Activated CD8-positive, alpha-beta T cell treated with anti-CD3 and anti-CD28 coated beads for 36 hours (primary cell): ENCODE measurements at regions not wholly inside any gene's neighbourhood (a gene's known extent, or its start where the extent isn't known, plus 50 kb on each side); places are given as distances from the start of the nearest gene placed in this dataset.

Source experiments
- ATAC-seq: fragments of 200-7000 bp; cut with Tn5 transposase; one replicate; pipeline ENCODE4 v1.10.0; 2021; ENCODE audit warnings: mild to moderate bottlenecking, moderate library complexity
- CTCF ChIA-PET: fragments of 350-600 bp; sonication (Branson Sonifier 250); formaldehyde crosslinking; loops from one replicate; lab custom pipeline; 2021; ENCODE audit warnings: antibody characterized with exemption; lab: Charles Lee
- POLR2A ChIA-PET: fragments of 350-600 bp; sonication (Branson Sonifier 250); formaldehyde crosslinking; loops from one replicate; lab custom pipeline; 2021; ENCODE audit warnings: antibody characterized with exemption; lab: Charles Lee
- DNase-seq: peaks from one replicate; pipeline ENCODE4 v3.0.0-alpha.2; 2020
- H3K27ac Mint-ChIP-seq: one replicate; pipeline ENCODE4 v1.8.0; 2021; ENCODE audit warnings: mild to moderate bottlenecking, mixed read lengths
- H3K27me3 Mint-ChIP-seq: one replicate; pipeline ENCODE4 v1.8.0; 2021; ENCODE audit warnings: mixed read lengths
- H3K36me3 Mint-ChIP-seq: one replicate; pipeline ENCODE4 v1.8.0; 2021; ENCODE audit warnings: low read depth, mixed read lengths
- H3K4me1 Mint-ChIP-seq: one replicate; pipeline ENCODE4 v1.8.0; 2021; ENCODE audit warnings: low read depth, mixed read lengths
- H3K4me3 Mint-ChIP-seq: one replicate; pipeline ENCODE4 v1.8.0; 2021; ENCODE audit warnings: mild to moderate bottlenecking, moderate library complexity, mixed read lengths
- H3K9me3 Mint-ChIP-seq: one replicate; pipeline ENCODE4 v1.8.0; 2021; ENCODE audit warnings: mixed read lengths
- intact Hi-C: fragments of 100-400 bp; cut with micrococcal nuclease; formaldehyde crosslinking; loops from one replicate; pipeline ENCODE4 v1.10.0; 2022
- TF ChIP-seq, protein P1 (sequence below): fragments of 200-600 bp; IDR thresholded peaks from one replicate; pipeline ENCODE4 v1.8.0; 2022; ENCODE audit warnings: antibody characterized with exemption, mild to moderate bottlenecking

DNA sequence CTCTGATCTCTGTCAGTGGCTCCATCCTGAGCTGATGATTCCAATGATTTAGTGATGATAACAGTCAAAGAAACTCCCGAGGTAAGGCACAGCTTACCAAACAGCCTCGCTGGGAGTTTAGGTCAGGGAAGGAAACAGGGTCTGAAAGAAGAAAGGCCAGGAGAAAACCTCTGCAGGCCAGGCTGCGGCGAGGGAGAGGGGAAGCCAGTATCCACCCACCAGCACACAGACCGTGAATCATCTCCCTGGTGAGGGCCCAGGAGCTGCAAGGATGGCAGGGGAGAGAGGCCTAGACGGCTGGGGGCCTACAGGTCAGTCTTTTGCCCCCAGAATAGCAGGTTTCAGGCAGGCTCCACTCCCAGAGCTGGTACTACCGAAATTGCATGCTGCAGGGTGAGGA is 590.5 kb downstream of the CCDC171 start:
- CTCF ChIA-PET: interaction anchor here (1.2 kb wide), 1 partner anchor 14 kb away, joined by 3 read pairs; no protein-coding TSS in a partner anchor
- no peak for DNase-seq
- no peaks in the 10 kb centered on the region for H3K36me3 Mint-ChIP-seq
- H3K4me1 Mint-ChIP-seq: peaks cover 3% of the 10 kb centered on the region
- no peaks in the 10 kb centered on the region for H3K27me3 Mint-ChIP-seq
- intact Hi-C loops: no loop called here
- TF ChIP-seq, protein P1, sequence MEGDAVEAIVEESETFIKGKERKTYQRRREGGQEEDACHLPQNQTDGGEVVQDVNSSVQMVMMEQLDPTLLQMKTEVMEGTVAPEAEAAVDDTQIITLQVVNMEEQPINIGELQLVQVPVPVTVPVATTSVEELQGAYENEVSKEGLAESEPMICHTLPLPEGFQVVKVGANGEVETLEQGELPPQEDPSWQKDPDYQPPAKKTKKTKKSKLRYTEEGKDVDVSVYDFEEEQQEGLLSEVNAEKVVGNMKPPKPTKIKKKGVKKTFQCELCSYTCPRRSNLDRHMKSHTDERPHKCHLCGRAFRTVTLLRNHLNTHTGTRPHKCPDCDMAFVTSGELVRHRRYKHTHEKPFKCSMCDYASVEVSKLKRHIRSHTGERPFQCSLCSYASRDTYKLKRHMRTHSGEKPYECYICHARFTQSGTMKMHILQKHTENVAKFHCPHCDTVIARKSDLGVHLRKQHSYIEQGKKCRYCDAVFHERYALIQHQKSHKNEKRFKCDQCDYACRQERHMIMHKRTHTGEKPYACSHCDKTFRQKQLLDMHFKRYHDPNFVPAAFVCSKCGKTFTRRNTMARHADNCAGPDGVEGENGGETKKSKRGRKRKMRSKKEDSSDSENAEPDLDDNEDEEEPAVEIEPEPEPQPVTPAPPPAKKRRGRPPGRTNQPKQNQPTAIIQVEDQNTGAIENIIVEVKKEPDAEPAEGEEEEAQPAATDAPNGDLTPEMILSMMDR: no peak
- ATAC-seq: no peak
- no peak overlapping the region for H3K4me3 Mint-ChIP-seq
- no peaks in the 10 kb centered on the region for H3K9me3 Mint-ChIP-seq
- POLR2A ChIA-PET: no interaction called here
- H3K27ac Mint-ChIP-seq: no peak overlapping the region

DNA sequence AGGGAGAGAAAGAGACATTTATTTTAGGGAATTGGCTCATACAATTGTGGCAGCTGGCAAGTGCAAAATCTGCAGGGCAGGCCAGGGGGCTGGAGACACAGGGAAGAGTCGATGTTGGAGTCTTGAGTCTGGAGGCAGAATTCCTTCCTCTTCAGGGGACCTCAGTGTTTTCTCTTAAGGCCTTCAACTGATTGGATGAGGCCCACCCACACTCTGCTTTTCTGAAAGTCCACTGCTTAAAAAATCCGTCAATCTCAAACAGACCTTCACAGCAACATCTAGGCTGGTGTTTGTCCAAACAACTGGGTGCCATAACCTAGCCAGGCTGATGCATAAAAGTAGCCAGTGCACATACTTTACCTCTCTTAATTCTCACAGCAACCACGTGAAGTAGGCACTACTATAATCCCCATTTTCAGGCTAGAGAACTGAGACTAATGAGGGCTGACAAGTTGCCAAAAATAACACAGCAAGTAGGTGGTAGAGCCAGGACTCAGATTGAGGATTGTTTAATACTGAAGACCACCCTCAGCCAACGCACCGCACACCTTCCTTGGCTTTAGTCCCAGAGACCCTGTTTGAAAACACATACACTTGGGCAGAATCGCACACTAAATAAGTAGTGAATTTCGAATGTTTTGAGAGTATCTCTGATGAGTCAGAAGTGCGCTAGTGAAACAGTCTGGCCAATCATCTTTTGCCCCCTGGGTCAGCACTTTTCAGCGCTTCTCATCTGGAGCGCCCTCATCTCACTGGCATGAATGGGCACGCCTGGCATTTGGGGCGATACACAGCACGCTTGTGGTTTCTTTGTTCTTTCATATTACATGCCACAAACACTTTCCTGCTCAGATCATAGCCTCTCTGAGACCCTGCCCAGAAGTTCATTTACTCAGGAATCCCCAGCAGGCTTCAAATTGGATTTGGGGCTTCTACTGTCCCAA is 591.4 kb downstream of the CCDC171 start:
- DNase-seq (no peak), ATAC-seq (no peak)
- Mint-ChIP-seq H3K36me3 (no peaks in the 10 kb centered on the region), H3K4me3 (no peak overlapping the region), H3K9me3 (peaks cover 2% of the 10 kb centered on the region), H3K4me1 (no peaks in the 10 kb centered on the region), H3K27me3 (no peaks in the 10 kb centered on the region), H3K27ac (no peak overlapping the region)
- TF ChIP-seq, protein P1: no peak
- POLR2A ChIA-PET: no interaction called here
- intact Hi-C loops: no loop called here
- CTCF ChIA-PET: interaction anchor here (1.9 kb wide), 1 partner anchor 10 kb away, joined by 5 read pairs; no protein-coding TSS in a partner anchor

DNA sequence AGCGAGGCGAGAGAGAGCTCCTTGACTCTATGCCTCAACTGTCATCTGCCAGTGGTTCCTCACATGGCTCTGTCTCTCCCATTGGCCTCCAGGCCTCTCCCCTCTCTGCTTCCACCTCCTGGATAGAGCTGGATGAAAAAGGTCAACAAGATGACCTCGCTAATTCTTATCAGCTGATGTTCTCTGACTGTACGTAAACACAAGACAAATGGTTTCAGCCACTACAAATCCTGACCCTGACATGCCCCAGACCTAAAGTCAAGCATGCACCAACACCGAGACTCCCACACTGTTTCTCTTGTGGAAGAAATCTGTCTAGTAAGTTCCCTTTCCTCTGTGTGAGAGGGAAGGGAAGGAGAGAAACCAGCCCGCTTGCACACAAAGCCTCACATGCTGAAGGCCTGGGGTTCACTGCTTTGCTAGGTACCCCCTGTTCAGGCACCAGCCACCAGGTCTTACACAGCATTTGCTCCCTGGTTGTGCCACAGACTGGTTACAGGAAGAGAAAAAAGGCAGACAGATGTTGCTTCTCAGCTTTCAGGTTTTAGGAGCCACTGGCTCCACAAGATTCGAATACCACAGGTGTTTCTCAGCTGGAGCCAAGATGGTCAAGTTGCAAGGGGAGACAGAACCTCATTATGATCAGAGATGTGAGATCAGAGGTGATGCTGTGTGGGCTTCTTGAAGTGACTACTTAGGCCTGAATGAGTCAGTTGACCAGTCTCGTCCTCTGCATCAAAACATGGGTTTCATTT is 592.5 kb downstream of the CCDC171 start:
- H3K27me3 Mint-ChIP-seq: no peaks in the 10 kb centered on the region
- ChIA-PET POLR2A (no interaction called here), CTCF (interaction anchor here (1.9 kb wide), 1 partner anchor 12 kb away, joined by 5 read pairs; no protein-coding TSS in a partner anchor)
- DNase-seq (no peak), ATAC-seq (no peak)
- H3K36me3 Mint-ChIP-seq: no peaks in the 10 kb centered on the region
- H3K4me3 Mint-ChIP-seq: no peak overlapping the region
- H3K27ac Mint-ChIP-seq: no peak overlapping the region
- no peaks in the 10 kb centered on the region for H3K4me1 Mint-ChIP-seq
- peaks cover 2% of the 10 kb centered on the region for H3K9me3 Mint-ChIP-seq
- TF ChIP-seq, protein P1: no peak
- intact Hi-C loops: no loop called here

DNA sequence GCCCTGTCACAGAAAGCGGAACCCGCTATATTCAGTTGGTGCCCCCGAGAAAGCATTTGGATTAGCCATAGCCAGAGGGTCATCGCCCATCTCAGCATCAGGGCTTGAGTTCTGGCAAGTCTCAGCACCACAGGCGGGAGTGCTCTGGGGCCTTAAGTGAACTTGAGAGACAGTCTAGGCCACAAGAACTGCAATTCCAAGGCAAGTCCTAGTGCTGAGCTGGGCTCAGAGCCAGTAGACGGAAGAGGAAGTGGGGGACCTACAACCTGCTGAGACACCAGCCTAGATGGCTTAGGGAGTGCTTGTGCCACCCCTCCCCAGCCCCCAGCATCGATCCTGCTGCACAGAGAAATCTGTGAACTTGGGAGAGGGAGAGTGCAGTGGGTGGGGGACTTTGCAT is 594.9 kb downstream of the CCDC171 start:
- H3K9me3 Mint-ChIP-seq: peaks cover 2% of the 10 kb centered on the region
- TF ChIP-seq, protein P1: no peak
- CTCF ChIA-PET: no interaction called here

More for the DNA sequence above, 594.9 kb downstream of the CCDC171 start:
- no peak for DNase-seq
- intact Hi-C loops: no loop called here
- Mint-ChIP-seq H3K27me3 (no peaks in the 10 kb centered on the region), H3K4me3 (no peak overlapping the region), H3K4me1 (peaks cover 3% of the 10 kb centered on the region), H3K36me3 (no peaks in the 10 kb centered on the region), H3K27ac (no peak overlapping the region)
- POLR2A ChIA-PET: no interaction called here
- ATAC-seq: no peak
